ENCODE measurements at regions not wholly inside any gene's neighbourhood (a gene's known extent, or its start where the extent isn't known, plus 50 kb on each side); places are given as distances from the start of the nearest gene placed in this dataset.

GRCh38 chr3:1798711-1799405 is 299.8 kb upstream of the CNTN4 start:
- no peak overlapping the region for H3K4me3 Mint-ChIP-seq
- no peak for DNase-seq (ENCODE audit: low read depth, low spot score)
- H3K4me1 Mint-ChIP-seq = no peaks in the 10 kb centered on the region
- no peak overlapping the region for H3K27ac Mint-ChIP-seq (ENCODE audit: unreplicated experiment)
- no peaks in the 10 kb centered on the region for H3K36me3 Mint-ChIP-seq (ENCODE audit: low read depth)
- TF ChIP-seq CTCF (conservative IDR thresholded peaks at IDR 0.05) = no peak
- no peaks in the 10 kb centered on the region for H3K27me3 Mint-ChIP-seq (ENCODE audit: low read depth)
- H3K9me3 Mint-ChIP-seq = no peaks in the 10 kb centered on the region

- DNase-seq (ENCODE audit: low read depth, low spot score) = no peak
- no peak for TF ChIP-seq CTCF (conservative IDR thresholded peaks at IDR 0.05)
- Mint-ChIP-seq H3K9me3 (peaks cover 14% of the 10 kb centered on the region), H3K27me3 (ENCODE audit: low read depth) (no peaks in the 10 kb centered on the region), H3K4me1 (no peaks in the 10 kb centered on the region), H3K36me3 (ENCODE audit: low read depth) (peaks cover 5% of the 10 kb centered on the region), H3K27ac (ENCODE audit: unreplicated experiment) (no peak overlapping the region), H3K4me3 (no peak overlapping the region)
Observed at GRCh38 chr3:1805331-1805730, 293.3 kb upstream of the CNTN4 start.

GRCh38 chr3:1808590-1808989 is 290.1 kb upstream of the CNTN4 start:
- peaks cover 5% of the 10 kb centered on the region for H3K36me3 Mint-ChIP-seq (ENCODE audit: low read depth)
- H3K9me3 Mint-ChIP-seq = peaks cover 17% of the 10 kb centered on the region
- no peaks in the 10 kb centered on the region for H3K4me1 Mint-ChIP-seq
- no peak overlapping the region for H3K27ac Mint-ChIP-seq (ENCODE audit: unreplicated experiment)
- no peak for DNase-seq (ENCODE audit: low read depth, low spot score)
- H3K4me3 Mint-ChIP-seq = no peak overlapping the region
- no peak for TF ChIP-seq CTCF (conservative IDR thresholded peaks at IDR 0.05)
- no peaks in the 10 kb centered on the region for H3K27me3 Mint-ChIP-seq (ENCODE audit: low read depth)

GRCh38 chr3:1823867-1824266 is 274.8 kb upstream of the CNTN4 start:
- Mint-ChIP-seq H3K9me3 (peaks cover 3% of the 10 kb centered on the region), H3K4me1 (no peaks in the 10 kb centered on the region), H3K4me3 (no peak overlapping the region), H3K27ac (ENCODE audit: unreplicated experiment) (no peak overlapping the region), H3K27me3 (ENCODE audit: low read depth) (no peaks in the 10 kb centered on the region), H3K36me3 (ENCODE audit: low read depth) (no peaks in the 10 kb centered on the region)
- no peak for TF ChIP-seq CTCF (conservative IDR thresholded peaks at IDR 0.05)
- no peak for DNase-seq (ENCODE audit: low read depth, low spot score)

- no peak overlapping the region for H3K27ac Mint-ChIP-seq (ENCODE audit: unreplicated experiment)
- no peak for DNase-seq (ENCODE audit: low read depth, low spot score)
- no peak for TF ChIP-seq CTCF (conservative IDR thresholded peaks at IDR 0.05)
- no peaks in the 10 kb centered on the region for H3K4me1 Mint-ChIP-seq
- no peaks in the 10 kb centered on the region for H3K27me3 Mint-ChIP-seq (ENCODE audit: low read depth)
- no peaks in the 10 kb centered on the region for H3K36me3 Mint-ChIP-seq (ENCODE audit: low read depth)
- H3K9me3 Mint-ChIP-seq = peaks cover 3% of the 10 kb centered on the region
- no peak overlapping the region for H3K4me3 Mint-ChIP-seq
Observed at GRCh38 chr3:1824359-1824758, 274.3 kb upstream of the CNTN4 start.

Measured in neural crest cell (in vitro differentiated cells).